Natural killer cell (primary cell): ENCODE measurements at regions not wholly inside any gene's neighbourhood (a gene's known extent, or its start where the extent isn't known, plus 50 kb on each side); places are given as distances from the start of the nearest gene placed in this dataset.

Experiments
- ATAC-seq, 3 donors: fragments of 150-1000 bp in 2 of 3; fragments of 200-7000 bp in 1 of 3; cut with Tn5 transposase; 1 replicate in 1 of 3; 2 replicates in 2 of 3; pipeline ENCODE4 v1.10.0; 2021; ENCODE audit warnings: mild to moderate bottlenecking in 2 of 3, moderate library complexity in 2 of 3
- DNase-seq, 2 donors: peaks; one replicate each; pipeline versions ENCODE4 v3.0.0 to v3.0.0-alpha.2; 2013 to 2021; ENCODE audit warnings: mixed read lengths in 1 of 2
- H3K27ac ChIP-seq: one replicate; pipeline ENCODE4 v1.5.1; 2013; ENCODE audit warnings: mild to moderate bottlenecking, low read length
- H3K27me3 ChIP-seq: one replicate; pipeline ENCODE4 v1.6.1; 2013; ENCODE audit warnings: low read length; ENCODE audit not compliant: control insufficient read depth, insufficient read depth
- H3K36me3 ChIP-seq: one replicate; pipeline ENCODE4 v1.6.1; 2013; ENCODE audit warnings: low read length; ENCODE audit not compliant: control insufficient read depth, insufficient read depth
- H3K4me1 ChIP-seq: one replicate; pipeline ENCODE4 v1.6.1; 2013; ENCODE audit warnings: low read length; ENCODE audit not compliant: control insufficient read depth, insufficient read depth
- H3K4me3 ChIP-seq: one replicate; pipeline ENCODE4 v1.5.1; 2013; ENCODE audit warnings: low read length
- H3K9me3 ChIP-seq: one replicate; pipeline ENCODE4 v1.6.1; 2013; ENCODE audit warnings: low read length; ENCODE audit not compliant: control insufficient read depth, insufficient read depth
- H3K27ac Mint-ChIP-seq, 2 donors: one replicate each; pipeline ENCODE4 v1.8.0; 2022; ENCODE audit warnings: mild to moderate bottlenecking in 2 of 2, mixed read lengths in 2 of 2, moderate library complexity in 1 of 2
- H3K27me3 Mint-ChIP-seq, 2 donors: one replicate each; pipeline ENCODE4 v1.8.0; 2022; ENCODE audit warnings: low read depth in 2 of 2, mixed read lengths in 2 of 2
- H3K36me3 Mint-ChIP-seq: one replicate; pipeline ENCODE4 v1.8.0; 2022; ENCODE audit warnings: mixed read lengths
- H3K4me1 Mint-ChIP-seq, 2 donors: one replicate each; pipeline ENCODE4 v1.8.0; 2022; ENCODE audit warnings: mixed read lengths in 2 of 2
- H3K4me3 Mint-ChIP-seq: one replicate; pipeline ENCODE4 v1.8.0; 2022; ENCODE audit warnings: mild to moderate bottlenecking, moderate library complexity, mixed read lengths
- H3K9me3 Mint-ChIP-seq, 2 donors: one replicate each; pipeline ENCODE4 v1.8.0; 2022; ENCODE audit warnings: mixed read lengths in 2 of 2
- CTCF ChIP-seq: fragments of 200-600 bp; IDR thresholded peaks from one replicate; pipeline ENCODE4 v1.8.0; 2022; ENCODE audit warnings: antibody characterized with exemption
- WGBS: methylation state at CpG from one replicate; pipeline ENCODE4 v1.1.7; 2013; ENCODE audit warnings: missing lambda C conversion rate; ENCODE audit not compliant: insufficient coverage; 5-methylcytosine and 5-hydroxymethylcytosine counted together
- intact Hi-C: fragments of 100-400 bp; cut with micrococcal nuclease; formaldehyde crosslinking; loops from one replicate; pipeline ENCODE4 v1.14.2; 2022

DNA sequence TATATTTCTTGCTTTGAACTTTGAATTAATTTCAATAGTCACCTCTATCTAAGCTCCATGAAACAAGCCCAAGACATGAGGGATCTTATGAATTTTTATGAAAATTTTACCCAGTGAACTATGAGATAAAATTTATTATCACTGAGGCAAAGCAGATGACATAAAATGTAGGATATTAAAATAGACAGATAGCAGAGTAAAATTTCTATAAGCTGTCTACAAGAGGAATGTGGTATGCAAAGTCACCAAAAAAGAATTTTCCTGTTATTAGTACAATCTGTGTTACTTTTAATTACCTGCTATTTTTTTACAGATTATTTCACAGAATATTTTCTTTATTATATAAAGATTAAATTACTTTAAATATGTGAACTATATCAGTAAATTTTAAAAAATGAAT, 2312.6 kb downstream of the PCDH9 start:
- no peak for ATAC-seq
- no peak for DNase-seq
- no peak overlapping the region for H3K27ac ChIP-seq
- no peaks in the 10 kb centered on the region for H3K9me3 ChIP-seq
- H3K36me3 ChIP-seq, result no peaks in the 10 kb centered on the region
- no peaks in the 10 kb centered on the region for H3K4me1 ChIP-seq
- H3K27ac Mint-ChIP-seq, result no peak overlapping the region
- peaks cover 13 to 16% of the 10 kb centered on the region in 2 donors for H3K9me3 Mint-ChIP-seq
- intact Hi-C loops, result no loop called here
- H3K27me3 ChIP-seq, result no peaks in the 10 kb centered on the region
- H3K4me1 Mint-ChIP-seq, result no peaks in the 10 kb centered on the region
- H3K4me3 Mint-ChIP-seq, result no peak overlapping the region
- H3K27me3 Mint-ChIP-seq, result no peaks in the 10 kb centered on the region
- no peak for TF ChIP-seq CTCF
- H3K4me3 ChIP-seq, result no peak overlapping the region
- no peaks in the 10 kb centered on the region for H3K36me3 Mint-ChIP-seq

GRCh38 chr13:64912141-64912540, 2318.0 kb downstream of the PCDH9 start:
- no peaks in the 10 kb centered on the region for H3K4me1 Mint-ChIP-seq
- peaks cover 11 to 14% of the 10 kb centered on the region in 2 donors for H3K9me3 Mint-ChIP-seq
- H3K27me3 Mint-ChIP-seq, result no peaks in the 10 kb centered on the region
- no peaks in the 10 kb centered on the region for H3K4me1 ChIP-seq
- H3K36me3 ChIP-seq, result no peaks in the 10 kb centered on the region
- H3K4me3 Mint-ChIP-seq, result no peak overlapping the region
- no peak overlapping the region for H3K27ac Mint-ChIP-seq
- TF ChIP-seq CTCF, result no peak
- no CpG with 5 or more reads among the region's 2 CpGs for WGBS
- H3K27ac ChIP-seq, result no peak overlapping the region
- no peaks in the 10 kb centered on the region for H3K36me3 Mint-ChIP-seq
- intact Hi-C loops, result no loop called here
- H3K27me3 ChIP-seq, result no peaks in the 10 kb centered on the region
- DNase-seq, result no peak
- H3K4me3 ChIP-seq, result no peak overlapping the region
- no peak for ATAC-seq
- H3K9me3 ChIP-seq, result no peaks in the 10 kb centered on the region

GRCh38 chr13:64910096-64910495, 2320.0 kb downstream of the PCDH9 start:
- intact Hi-C loops, result no loop called here
- H3K36me3 Mint-ChIP-seq, result no peaks in the 10 kb centered on the region
- H3K9me3 Mint-ChIP-seq, result peaks cover 9 to 11% of the 10 kb centered on the region in 2 donors
- H3K27ac ChIP-seq, result no peak overlapping the region
- H3K4me1 ChIP-seq, result no peaks in the 10 kb centered on the region
- no peak for TF ChIP-seq CTCF
- no peak overlapping the region for H3K4me3 ChIP-seq
- H3K4me3 Mint-ChIP-seq, result no peak overlapping the region
- no peaks in the 10 kb centered on the region for H3K9me3 ChIP-seq
- ATAC-seq (no peak), DNase-seq (no peak)
- WGBS, result 71% methylated on average over 1 of the region's 1 CpG
- H3K4me1 Mint-ChIP-seq, result no peaks in the 10 kb centered on the region
- no peaks in the 10 kb centered on the region for H3K27me3 Mint-ChIP-seq
- H3K27ac Mint-ChIP-seq, result no peak overlapping the region
- H3K36me3 ChIP-seq, result no peaks in the 10 kb centered on the region
- no peaks in the 10 kb centered on the region for H3K27me3 ChIP-seq

DNA sequence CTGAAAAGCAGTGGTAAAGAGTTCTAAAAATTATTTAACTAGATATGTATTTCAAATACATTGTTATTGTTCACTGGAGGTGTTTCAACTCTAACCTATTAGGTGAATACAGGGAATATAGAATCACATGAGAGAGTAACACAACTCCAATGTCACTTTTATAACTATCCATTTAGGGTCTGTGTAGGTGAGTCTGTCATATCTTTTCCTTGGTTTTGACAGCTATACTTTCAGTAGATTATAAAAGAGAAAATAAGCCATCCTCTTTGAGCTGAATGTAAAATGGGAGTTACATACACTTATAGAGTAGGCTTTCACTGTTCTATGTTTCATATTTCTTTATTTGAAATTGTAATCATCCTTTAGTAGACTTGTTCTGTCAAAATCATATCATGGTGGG, 2321.0 kb downstream of the PCDH9 start:
- no peak overlapping the region for H3K4me3 Mint-ChIP-seq

More for the DNA sequence above, 2321.0 kb downstream of the PCDH9 start:
- no peaks in the 10 kb centered on the region for H3K36me3 Mint-ChIP-seq
- no peak for DNase-seq
- Histone ChIP-seq H3K9me3 (no peaks in the 10 kb centered on the region), H3K4me3 (no peak overlapping the region), H3K36me3 (no peaks in the 10 kb centered on the region), H3K27me3 (no peaks in the 10 kb centered on the region), H3K4me1 (no peaks in the 10 kb centered on the region), H3K27ac (no peak overlapping the region)
- intact Hi-C loops, result no loop called here
- TF ChIP-seq CTCF, result no peak
- ATAC-seq, result no peak
- no peak overlapping the region for H3K27ac Mint-ChIP-seq
- peaks cover 11 to 12% of the 10 kb centered on the region in 2 donors for H3K9me3 Mint-ChIP-seq
- no peaks in the 10 kb centered on the region for H3K4me1 Mint-ChIP-seq
- no peaks in the 10 kb centered on the region for H3K27me3 Mint-ChIP-seq
